ENCODE measurements at regions not wholly inside any gene's neighbourhood (a gene's known extent, or its start where the extent isn't known, plus 50 kb on each side); places are given as distances from the start of the nearest gene placed in this dataset.

- TF ChIP-seq CTCF (IDR thresholded peaks at IDR 0.05) (no peak), EZH2 (IDR thresholded peaks at IDR 0.05) (no peak)
These were observed 129.5 kb upstream of the ITGA1 start for GRCh38 chr5:52658246-52658645.

All from neural progenitor cell (in vitro differentiated cells).